NCI-H1092 (cell line): ENCODE measurements at regions not wholly inside any gene's neighbourhood (a gene's known extent, or its start where the extent isn't known, plus 50 kb on each side); places are given as distances from the start of the nearest gene placed in this dataset.

ENCODE experiments used
- DNase-seq: peaks from one replicate; lab custom pipeline; 2025; lab: John Stamatoyannopoulos, UW

- DNase-seq = no peak
These were observed 146.9 kb downstream of the KLF13 start for GRCh38 chr15:31473385-31474058.

- DNase-seq = no peak
These were observed 147.6 kb downstream of the KLF13 start for GRCh38 chr15:31474059-31474868.

- no peak for DNase-seq
These were observed 149.7 kb downstream of the KLF13 start for GRCh38 chr15:31476236-31476810.

GRCh38 chr15:31476866-31477265, 150.2 kb downstream of the KLF13 start:
- no peak for DNase-seq

- DNase-seq = no peak
These were observed 150.7 kb downstream of the KLF13 start for GRCh38 chr15:31477301-31477700.

GRCh38 chr15:31477851-31478701, 151.4 kb downstream of the KLF13 start:
- no peak for DNase-seq

GRCh38 chr15:31478702-31479221, 152.1 kb downstream of the KLF13 start:
- DNase-seq = no peak

GRCh38 chr15:31480356-31481025, 153.9 kb downstream of the KLF13 start:
- no peak for DNase-seq

GRCh38 chr15:31481142-31481541, 154.5 kb downstream of the KLF13 start:
- DNase-seq = no peak

GRCh38 chr15:31482122-31482922, 155.7 kb downstream of the KLF13 start:
- no peak for DNase-seq

- DNase-seq = no peak
These were observed 156.7 kb downstream of the KLF13 start for GRCh38 chr15:31483053-31483985.

GRCh38 chr15:31483986-31484951, 157.6 kb downstream of the KLF13 start:
- no peak for DNase-seq

- no peak for DNase-seq
These were observed 158.4 kb downstream of the KLF13 start for GRCh38 chr15:31484986-31485385.

GRCh38 chr15:31485431-31485830, 158.8 kb downstream of the KLF13 start:
- no peak for DNase-seq

GRCh38 chr15:31485911-31486461, 159.4 kb downstream of the KLF13 start:
- no peak for DNase-seq

GRCh38 chr15:31486506-31486905, 159.9 kb downstream of the KLF13 start:
- no peak for DNase-seq

- DNase-seq = no peak
These were observed 160.5 kb downstream of the KLF13 start for GRCh38 chr15:31486906-31487695.
